ENCODE measurements at regions not wholly inside any gene's neighbourhood (a gene's known extent, or its start where the extent isn't known, plus 50 kb on each side); places are given as distances from the start of the nearest gene placed in this dataset.

- TF ChIP-seq ZBTB33 (IDR thresholded peaks at IDR 0.05; ENCODE audit: extremely low read depth, insufficient replicate concordance, low read length), result no peak
- no peak for TF ChIP-seq ELF1 (IDR thresholded peaks at IDR 0.05; ENCODE audit: borderline replicate concordance, low read depth)
Measured at GRCh38 chr18:57859314-57859713, 56.2 kb upstream of the ATP8B1 start (continued).

GRCh38 chr18:57856557-57857280 is 53.6 kb upstream of the ATP8B1 start:
- intact Hi-C loops (cut with micrococcal nuclease), result loop anchor here (10.0 kb wide), 1 partner anchor 212 kb away; no protein-coding TSS in a partner anchor
- no peak overlapping the region for H3K27ac ChIP-seq (ENCODE audit: low read depth, low read length)
- H3K4me1 ChIP-seq (ENCODE audit: control insufficient read depth in 1 of 2, insufficient read depth in 2 of 2, low read length in 2 of 2), result no peaks in the 10 kb centered on the region
- no peaks in the 10 kb centered on the region for H3K36me3 ChIP-seq (ENCODE audit: control insufficient read depth in 1 of 2, insufficient read depth in 2 of 2, low read length in 2 of 2)
- DNase-seq (ENCODE audit: low read depth, low spot score) (no peak), ATAC-seq (no peak)
- TF ChIP-seq ELF1 (IDR thresholded peaks at IDR 0.05; ENCODE audit: borderline replicate concordance, low read depth), result no peak
- no peak for TF ChIP-seq MAX (IDR thresholded peaks at IDR 0.05)
- TF ChIP-seq TCF7L2 (IDR thresholded peaks at IDR 0.05; ENCODE audit: borderline replicate concordance, extremely low read depth, insufficient read depth, insufficient read length), result no peak
- no peak for TF ChIP-seq CTCF (IDR thresholded peaks at IDR 0.05 in 2 of 3, conservative IDR thresholded peaks at IDR 0.05 in 1 of 3; ENCODE audit: borderline replicate concordance in 1 of 3, insufficient read depth in 1 of 3, low read depth in 2 of 3, low read length in 2 of 3)
- no peak for TF ChIP-seq SIN3A (IDR thresholded peaks at IDR 0.05; ENCODE audit: low read depth)
- TF ChIP-seq REST (IDR thresholded peaks at IDR 0.05; ENCODE audit: low read depth), result no peak
- no peak for TF ChIP-seq ZFX (IDR thresholded peaks at IDR 0.05)
- no peak for TF ChIP-seq SP1 (IDR thresholded peaks at IDR 0.05; ENCODE audit: low read depth)
- no peak for TF ChIP-seq SRF (IDR thresholded peaks at IDR 0.05; ENCODE audit: low read depth)
- no peak for TF ChIP-seq FOSL1 (IDR thresholded peaks at IDR 0.05; ENCODE audit: low read depth)
- no peak for TF ChIP-seq POLR2AphosphoS5 (IDR thresholded peaks at IDR 0.05; ENCODE audit: low read depth, low read length)
- no peak for TF ChIP-seq POLR2A (IDR thresholded peaks at IDR 0.05; ENCODE audit: borderline replicate concordance, extremely low read depth, insufficient read depth, insufficient read length)
- no peaks in the 10 kb centered on the region for H3K27me3 ChIP-seq (ENCODE audit: insufficient read depth, low read length)
- CTCF ChIA-PET, result interaction anchor here (2.0 kb wide), 1 partner anchor 11 kb away, joined by 6 read pairs; no protein-coding TSS in a partner anchor
- H2AFZ ChIP-seq (ENCODE audit: low read depth, low read length, poor library complexity, severe bottlenecking), result no peak overlapping the region
- RAD21 ChIA-PET (ENCODE audit: low non-redundant PET in 1 of 2, low total read pairs in 2 of 2, uncharacterized antibody in 2 of 2, unreplicated experiment in 2 of 2), result no interaction called here
- H3K4me2 ChIP-seq (ENCODE audit: low read length), result no peak overlapping the region
- H3K9me2 ChIP-seq (ENCODE audit: insufficient read depth), result no peaks in the 10 kb centered on the region; the same call in 1 of the 2 replicates
- no peak overlapping the region for H3K9ac ChIP-seq (ENCODE audit: low read length)
- no peaks in the 10 kb centered on the region for H3K79me2 ChIP-seq (ENCODE audit: insufficient read depth, low read length)
- H4K20me1 ChIP-seq (ENCODE audit: insufficient read depth), result no peaks in the 10 kb centered on the region
- H3K9me3 ChIP-seq (ENCODE audit: control insufficient read depth in 1 of 2, insufficient read depth in 1 of 2, low read depth in 1 of 2, low read length in 2 of 2), result no peaks in the 10 kb centered on the region
- POLR2A ChIA-PET, result no interaction called here
- H3K4me3 ChIP-seq (replicated peaks in 1 of 2; ENCODE audit: low read depth in 1 of 2, low read length in 2 of 2), result no peak overlapping the region
- no TSS peak for BruUV-seq (replicated peaks)
